CD4-positive, alpha-beta T cell (primary cell): ENCODE measurements at regions not wholly inside any gene's neighbourhood (a gene's known extent, or its start where the extent isn't known, plus 50 kb on each side); places are given as distances from the start of the nearest gene placed in this dataset.
"Not testable (repeated sequence)": the region's sequence is repeated elsewhere in the genome, so short reads cannot be mapped to it uniquely, and the experiment has no call there.

ENCODE experiments used
- ATAC-seq: fragments of 200-7000 bp; cut with Tn5 transposase; one replicate; pipeline ENCODE4 v1.10.0; 2022; ENCODE audit warnings: mild to moderate bottlenecking; ENCODE audit not compliant: poor library complexity
- CTCF ChIA-PET: fragments of 350-600 bp; sonication (Branson Sonifier 250); formaldehyde crosslinking; loops from one replicate; lab custom pipeline; 2021; ENCODE audit warnings: antibody characterized with exemption, inconsistent platforms; lab: Charles Lee
- POLR2A ChIA-PET: fragments of 350-600 bp; sonication (Branson Sonifier 250); formaldehyde crosslinking; loops from one replicate; lab custom pipeline; 2021; ENCODE audit warnings: antibody characterized with exemption, inconsistent platforms; lab: Charles Lee
- DNase-seq, 14 experiments: peaks; one replicate each; pipeline ENCODE4 v3.0.0-alpha.2; 2013 to 2020; ENCODE audit warnings: mixed read lengths in 2 of 14
- H3K27ac ChIP-seq, 2 donors: one replicate each; pipeline versions ENCODE4 v1.5.1 to v1.7.0; 2013; ENCODE audit warnings: low read length in 2 of 2, low read depth in 1 of 2, mild to moderate bottlenecking in 1 of 2
- H3K27me3 ChIP-seq, 2 experiments: 1 replicate in 1 of 2; 2 replicates in 1 of 2; pipeline versions ENCODE4 v1.6.1 to v1.7.0; 2013; ENCODE audit warnings: low read length in 2 of 2, control low read depth in 1 of 2, mild to moderate bottlenecking in 1 of 2, moderate library complexity in 1 of 2; ENCODE audit not compliant: insufficient read depth in 2 of 2, control insufficient read depth in 1 of 2
- H3K36me3 ChIP-seq: one replicate; pipeline ENCODE4 v1.6.1; 2013; ENCODE audit warnings: low read length, control low read depth; ENCODE audit not compliant: insufficient read depth
- H3K4me1 ChIP-seq: one replicate; pipeline ENCODE4 v1.6.1; 2013; ENCODE audit warnings: low read length, control low read depth; ENCODE audit not compliant: insufficient read depth
- H3K4me3 ChIP-seq: one replicate; pipeline ENCODE4 v1.5.1; 2013; ENCODE audit warnings: mild to moderate bottlenecking, low read length, moderate library complexity
- H3K9me3 ChIP-seq, 2 experiments: 1 replicate in 1 of 2; 2 replicates in 1 of 2; pipeline versions ENCODE4 v1.6.1 to v1.7.0; 2013; ENCODE audit warnings: low read length in 2 of 2, mild to moderate bottlenecking in 2 of 2, control low read depth in 1 of 2, moderate library complexity in 1 of 2; ENCODE audit not compliant: control insufficient read depth in 1 of 2, insufficient read depth in 1 of 2
- H3K27ac Mint-ChIP-seq: one replicate; pipeline ENCODE4 v1.8.0; 2020; ENCODE audit warnings: mixed read lengths
- H3K27me3 Mint-ChIP-seq: one replicate; pipeline ENCODE4 v1.8.0; 2021; ENCODE audit warnings: mixed read lengths
- H3K36me3 Mint-ChIP-seq: one replicate; pipeline ENCODE4 v1.8.0; 2021; ENCODE audit warnings: low read depth, mixed read lengths
- H3K4me1 Mint-ChIP-seq: one replicate; pipeline ENCODE4 v1.8.0; 2021; ENCODE audit warnings: low read depth, mixed read lengths
- H3K4me3 Mint-ChIP-seq: one replicate; pipeline ENCODE4 v1.8.0; 2020; ENCODE audit warnings: mild to moderate bottlenecking, mixed read lengths
- H3K9me3 Mint-ChIP-seq: one replicate; pipeline ENCODE4 v1.8.0; 2020; ENCODE audit warnings: mixed read lengths
- intact Hi-C, 2 experiments: fragments of 100-400 bp; cut with DNase I in 1 of 2; cut with micrococcal nuclease in 1 of 2; formaldehyde crosslinking; loops; one replicate each; pipeline versions ENCODE4 v1.15.1 to v1.9.0; 2023 to 2025; cut with DNase I, micrococcal nuclease
- TF ChIP-seq, protein P1 (sequence below): fragments of 200-600 bp; IDR thresholded peaks from one replicate; pipeline ENCODE4 v1.8.0; 2022; ENCODE audit warnings: antibody characterized with exemption, mild to moderate bottlenecking

- intact Hi-C loops: no loop called here
- no peaks in the 10 kb centered on the region for H3K4me1 Mint-ChIP-seq
- Histone ChIP-seq H3K4me3 (no peak overlapping the region), H3K4me1 (no peaks in the 10 kb centered on the region), H3K27ac (no peak overlapping the region), H3K9me3 (peaks cover 0 to 3% of the 10 kb centered on the region in 2 experiments), H3K36me3 (no peaks in the 10 kb centered on the region), H3K27me3 (no peaks in the 10 kb centered on the region)
- ChIA-PET CTCF (no interaction called here), POLR2A (no interaction called here)
- ATAC-seq (no peak), DNase-seq (no peak)
- peaks cover 15% of the 10 kb centered on the region for H3K9me3 Mint-ChIP-seq
- no peaks in the 10 kb centered on the region for H3K27me3 Mint-ChIP-seq
- no peak overlapping the region for H3K27ac Mint-ChIP-seq
- H3K4me3 Mint-ChIP-seq: no peak overlapping the region
- no peaks in the 10 kb centered on the region for H3K36me3 Mint-ChIP-seq
- TF ChIP-seq, protein P1, sequence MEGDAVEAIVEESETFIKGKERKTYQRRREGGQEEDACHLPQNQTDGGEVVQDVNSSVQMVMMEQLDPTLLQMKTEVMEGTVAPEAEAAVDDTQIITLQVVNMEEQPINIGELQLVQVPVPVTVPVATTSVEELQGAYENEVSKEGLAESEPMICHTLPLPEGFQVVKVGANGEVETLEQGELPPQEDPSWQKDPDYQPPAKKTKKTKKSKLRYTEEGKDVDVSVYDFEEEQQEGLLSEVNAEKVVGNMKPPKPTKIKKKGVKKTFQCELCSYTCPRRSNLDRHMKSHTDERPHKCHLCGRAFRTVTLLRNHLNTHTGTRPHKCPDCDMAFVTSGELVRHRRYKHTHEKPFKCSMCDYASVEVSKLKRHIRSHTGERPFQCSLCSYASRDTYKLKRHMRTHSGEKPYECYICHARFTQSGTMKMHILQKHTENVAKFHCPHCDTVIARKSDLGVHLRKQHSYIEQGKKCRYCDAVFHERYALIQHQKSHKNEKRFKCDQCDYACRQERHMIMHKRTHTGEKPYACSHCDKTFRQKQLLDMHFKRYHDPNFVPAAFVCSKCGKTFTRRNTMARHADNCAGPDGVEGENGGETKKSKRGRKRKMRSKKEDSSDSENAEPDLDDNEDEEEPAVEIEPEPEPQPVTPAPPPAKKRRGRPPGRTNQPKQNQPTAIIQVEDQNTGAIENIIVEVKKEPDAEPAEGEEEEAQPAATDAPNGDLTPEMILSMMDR: no peak
Observed at GRCh38 chr3:6022621-6023020, 835.1 kb downstream of the EDEM1 start.

- ChIA-PET CTCF (no interaction called here), POLR2A (no interaction called here)
- no peak overlapping the region for H3K4me3 ChIP-seq
- H3K27ac Mint-ChIP-seq: no peak overlapping the region
- no peaks in the 10 kb centered on the region for H3K4me1 ChIP-seq
- H3K9me3 ChIP-seq: peaks cover 0 to 8% of the 10 kb centered on the region in 2 experiments
- ATAC-seq: no peak
- no peaks in the 10 kb centered on the region for H3K27me3 Mint-ChIP-seq
- no peaks in the 10 kb centered on the region for H3K27me3 ChIP-seq
- TF ChIP-seq, protein P1: no peak
- H3K4me3 Mint-ChIP-seq: no peak overlapping the region
- H3K9me3 Mint-ChIP-seq: peaks cover 18% of the 10 kb centered on the region
- DNase-seq: no peak
- H3K27ac ChIP-seq: no peak overlapping the region
- H3K4me1 Mint-ChIP-seq: no peaks in the 10 kb centered on the region
- H3K36me3 Mint-ChIP-seq: no peaks in the 10 kb centered on the region
- no peaks in the 10 kb centered on the region for H3K36me3 ChIP-seq
- intact Hi-C loops: no loop called here
Observed at GRCh38 chr3:6025032-6025431, 835.9 kb upstream of the GRM7 start.

DNA sequence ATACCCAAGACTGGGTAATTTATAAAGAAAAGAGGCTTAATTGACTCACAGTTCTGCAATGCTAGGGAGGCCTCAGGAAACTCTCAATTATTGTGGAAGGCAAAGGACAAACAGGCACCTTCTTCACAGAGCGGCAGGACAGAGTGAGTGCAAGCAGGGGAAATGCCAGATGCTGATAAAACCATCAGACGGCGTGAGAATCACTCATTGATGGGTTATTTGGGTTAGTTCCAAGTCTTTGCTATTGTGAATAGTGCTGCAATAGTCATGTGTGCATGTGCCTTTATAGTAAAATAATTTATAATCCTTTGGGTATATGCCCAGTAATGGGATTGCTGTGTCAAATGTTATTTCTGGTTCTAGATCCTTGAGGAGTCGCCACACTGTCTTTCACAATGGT, 830.3 kb upstream of the GRM7 start:
- H3K4me1 ChIP-seq, H3K36me3 Mint-ChIP-seq, CTCF ChIA-PET, H3K36me3 ChIP-seq, H3K4me1 Mint-ChIP-seq, H3K4me3 Mint-ChIP-seq, H3K4me3 ChIP-seq, DNase-seq, H3K27ac ChIP-seq, POLR2A ChIA-PET, H3K27me3 ChIP-seq, H3K9me3 ChIP-seq, intact Hi-C loops, H3K27ac Mint-ChIP-seq, H3K27me3 Mint-ChIP-seq, ATAC-seq: not testable (repeated sequence)
- peaks cover 22% of the 10 kb centered on the region for H3K9me3 Mint-ChIP-seq

- Mint-ChIP-seq H3K4me3 (no peak overlapping the region), H3K36me3 (no peaks in the 10 kb centered on the region), H3K4me1 (no peaks in the 10 kb centered on the region), H3K27ac (no peak overlapping the region), H3K27me3 (no peaks in the 10 kb centered on the region), H3K9me3 (peaks cover 18% of the 10 kb centered on the region)
- TF ChIP-seq, protein P1: no peak
- no peaks in the 10 kb centered on the region for H3K4me1 ChIP-seq
- ChIA-PET CTCF (no interaction called here), POLR2A (no interaction called here)
- ATAC-seq (no peak), DNase-seq (no peak)
- no peak overlapping the region for H3K27ac ChIP-seq
- intact Hi-C loops: no loop called here
- no peaks in the 10 kb centered on the region for H3K36me3 ChIP-seq
- no peaks in the 10 kb centered on the region for H3K27me3 ChIP-seq
- no peak overlapping the region for H3K4me3 ChIP-seq
- H3K9me3 ChIP-seq: peaks cover 0 to 11% of the 10 kb centered on the region in 2 experiments
Observed at GRCh38 chr3:6035626-6036025, 825.3 kb upstream of the GRM7 start.
